ENCODE measurements at regions not wholly inside any gene's neighbourhood (a gene's known extent, or its start where the extent isn't known, plus 50 kb on each side); places are given as distances from the start of the nearest gene placed in this dataset.
"Not testable (repeated sequence)": the region's sequence is repeated elsewhere in the genome, so short reads cannot be mapped to it uniquely, and the experiment has no call there.

DNA sequence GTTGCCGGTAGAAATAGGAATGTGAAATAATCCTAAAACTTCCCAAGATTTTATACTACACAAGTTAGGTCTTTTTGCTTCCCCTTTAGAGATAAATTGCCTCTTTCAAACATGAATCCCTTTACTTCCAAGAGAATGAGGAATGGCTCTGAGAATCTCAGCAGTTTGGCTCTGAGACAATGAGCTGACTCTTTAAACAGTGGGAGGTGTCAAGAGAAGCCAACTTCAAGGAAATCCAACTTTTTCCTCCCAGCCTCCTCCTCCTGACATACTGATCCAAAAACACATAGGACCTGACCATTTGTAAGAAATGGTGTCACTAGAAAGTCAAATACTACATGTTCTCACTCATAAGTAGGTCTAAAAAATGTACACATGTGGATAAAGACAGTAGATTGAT lies 154.2 kb downstream of the ALDH8A1 start:
- DNase-seq = no peak
- WGBS, 2 experiments (ENCODE audit: low coverage in 1 of 2, low lambda C conversion rate in 2 of 2, missing lambda C conversion rate in 2 of 2) = 18 to 29% methylated on average over 1 of the region's 1 CpG

DNA sequence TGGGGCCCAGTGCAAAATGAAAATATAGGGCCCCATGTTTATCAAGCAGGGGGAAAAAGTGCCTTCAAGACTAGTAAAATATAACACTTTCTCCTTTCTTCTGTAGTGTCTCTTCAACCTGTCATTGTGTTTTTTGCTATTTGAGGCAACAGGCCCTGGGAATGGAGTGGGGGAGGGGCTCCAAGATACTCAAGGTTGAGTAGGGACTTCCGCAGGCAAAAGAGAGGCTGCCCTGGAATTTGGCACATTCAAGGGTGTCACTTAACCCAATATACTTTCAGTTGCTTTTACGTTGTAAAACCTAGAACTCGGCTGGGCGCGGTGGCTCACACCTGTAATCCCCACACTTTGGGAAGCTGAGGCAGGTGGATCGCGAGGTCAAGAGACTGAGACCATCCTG lies 154.9 kb downstream of the ALDH8A1 start:
- Histone ChIP-seq H3K9ac (no peak overlapping the region), H3K79me2 (ENCODE audit: insufficient read depth) (no peaks in the 10 kb centered on the region), H3K4me3 (no peak overlapping the region), H3F3A (ENCODE audit: insufficient read depth) (no peaks in the 10 kb centered on the region), H3K9me2 (ENCODE audit: insufficient read depth) (no peaks in the 10 kb centered on the region), H2AFZ (no peak overlapping the region), H3K9me3 (ENCODE audit: low read depth) (no peaks in the 10 kb centered on the region), H4K20me1 (ENCODE audit: insufficient read depth) (no peaks in the 10 kb centered on the region), H3K4me2 (ENCODE audit: unreplicated experiment) (no peak overlapping the region), H3K36me3 (ENCODE audit: low read depth) (no peaks in the 10 kb centered on the region), H3K4me1 (ENCODE audit: insufficient read depth) (no peaks in the 10 kb centered on the region), H3K27me3 (replicated peaks; ENCODE audit: insufficient read depth) (no peaks in the 10 kb centered on the region), H3K27ac (no peak overlapping the region)
- DNase-seq = no peak
- 92 to 97% methylated on average over 7 of the region's 7 CpGs for WGBS, 2 experiments (ENCODE audit: low coverage in 1 of 2, low lambda C conversion rate in 2 of 2, missing lambda C conversion rate in 2 of 2)
- in situ Hi-C loops (cut with MboI) = no loop called here
- TF ChIP-seq EZH2phosphoT487 (IDR thresholded peaks at IDR 0.05; ENCODE audit: insufficient read depth, low read depth) = no peak
- no peak for TF ChIP-seq EZH2 (IDR thresholded peaks at IDR 0.05; ENCODE audit: insufficient read depth, poor library complexity, severe bottlenecking)

More for the DNA sequence above, 154.2 kb downstream of the ALDH8A1 start:
- TF ChIP-seq EZH2 (IDR thresholded peaks at IDR 0.05; ENCODE audit: insufficient read depth, poor library complexity, severe bottlenecking) (no peak), EZH2phosphoT487 (IDR thresholded peaks at IDR 0.05; ENCODE audit: insufficient read depth, low read depth) (no peak)
- H3K9me3 ChIP-seq (ENCODE audit: low read depth) = no peaks in the 10 kb centered on the region
- no peak overlapping the region for H3K4me3 ChIP-seq
- no peak overlapping the region for H2AFZ ChIP-seq
- no peaks in the 10 kb centered on the region for H3K27me3 ChIP-seq (replicated peaks; ENCODE audit: insufficient read depth)
- H3K4me2 ChIP-seq (ENCODE audit: unreplicated experiment) = no peak overlapping the region
- H3K79me2 ChIP-seq (ENCODE audit: insufficient read depth) = no peaks in the 10 kb centered on the region
- no peaks in the 10 kb centered on the region for H3F3A ChIP-seq (ENCODE audit: insufficient read depth)
- H3K4me1 ChIP-seq (ENCODE audit: insufficient read depth) = no peaks in the 10 kb centered on the region
- H3K9me2 ChIP-seq (ENCODE audit: insufficient read depth) = no peaks in the 10 kb centered on the region
- H4K20me1 ChIP-seq (ENCODE audit: insufficient read depth) = no peaks in the 10 kb centered on the region
- H3K27ac ChIP-seq = no peak overlapping the region
- H3K36me3 ChIP-seq (ENCODE audit: low read depth) = no peaks in the 10 kb centered on the region
- H3K9ac ChIP-seq = no peak overlapping the region
- in situ Hi-C loops (cut with MboI) = no loop called here

DNA sequence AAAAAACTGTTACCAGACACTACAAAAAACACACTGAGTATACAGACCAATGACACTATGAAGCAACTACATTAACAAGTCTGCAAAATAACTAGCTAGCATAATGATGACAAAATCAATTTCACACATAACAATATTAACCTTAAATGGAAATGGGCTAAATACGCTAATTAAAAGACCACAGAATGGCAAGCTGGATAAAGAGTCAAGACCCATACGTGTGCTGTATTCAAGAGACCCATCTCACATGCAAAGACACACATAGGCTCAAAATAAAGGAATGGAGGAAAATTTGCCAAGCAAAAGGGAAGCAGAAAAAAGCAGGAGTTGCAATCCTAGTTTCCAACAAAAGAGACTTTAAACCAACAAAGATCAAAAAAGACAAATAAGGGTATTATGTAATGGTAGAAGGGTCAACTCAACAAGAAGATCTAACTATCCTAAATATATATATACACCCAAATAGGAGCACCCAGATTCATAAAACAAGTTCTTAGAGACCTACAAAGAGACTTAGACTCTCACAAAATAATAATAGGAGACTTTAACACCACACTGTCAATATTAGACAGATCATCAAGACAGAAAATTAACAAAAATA lies 158.6 kb downstream of the ALDH8A1 start:
- H3K9me2 ChIP-seq (ENCODE audit: insufficient read depth); H3K79me2 ChIP-seq (ENCODE audit: insufficient read depth); H2AFZ ChIP-seq; H4K20me1 ChIP-seq (ENCODE audit: insufficient read depth); H3K27me3 ChIP-seq (replicated peaks; ENCODE audit: insufficient read depth); H3K4me2 ChIP-seq (ENCODE audit: unreplicated experiment); H3K4me3 ChIP-seq; H3K4me1 ChIP-seq (ENCODE audit: insufficient read depth); H3F3A ChIP-seq (ENCODE audit: insufficient read depth); DNase-seq; H3K27ac ChIP-seq; H3K9ac ChIP-seq; H3K36me3 ChIP-seq (ENCODE audit: low read depth); in situ Hi-C loops (cut with MboI); H3K9me3 ChIP-seq (ENCODE audit: low read depth): not testable (repeated sequence)
- WGBS, 2 experiments (ENCODE audit: low coverage in 1 of 2, low lambda C conversion rate in 2 of 2, missing lambda C conversion rate in 2 of 2) = 75 to 78% methylated on average over 2 of the region's 2 CpGs

DNA sequence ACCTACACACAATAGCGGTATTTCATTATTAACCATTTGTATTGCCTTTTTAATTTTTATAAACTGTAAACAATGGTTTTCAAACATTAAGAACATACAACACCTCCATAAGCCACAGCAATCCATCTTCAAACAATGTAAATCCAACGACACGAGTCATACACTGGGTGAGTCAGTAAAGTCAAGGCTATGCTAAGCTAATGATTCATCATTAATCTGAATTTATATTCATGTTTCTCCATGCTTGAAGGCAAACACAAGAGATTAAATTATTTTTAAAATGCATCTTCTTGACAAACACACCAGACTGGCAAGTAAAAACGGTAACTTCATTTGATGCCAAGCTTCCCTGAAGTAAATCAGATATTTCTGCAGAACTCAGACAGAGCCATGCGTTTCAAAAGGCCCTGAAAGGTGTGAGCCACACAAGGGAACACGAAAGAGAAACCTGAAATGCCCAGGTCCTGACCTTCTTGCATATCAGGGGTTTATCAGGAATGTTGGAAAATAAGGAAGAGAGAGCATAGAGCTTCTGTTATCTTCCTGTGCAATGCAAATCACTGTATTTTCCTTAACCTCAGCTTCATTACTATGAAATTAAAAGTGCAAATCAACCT lies 162.5 kb downstream of the ALDH8A1 start:
- peak; percentile 84 for DNase-seq
- no peak overlapping the region for H3K9ac ChIP-seq
- H2AFZ ChIP-seq = no peak overlapping the region
- H3F3A ChIP-seq (ENCODE audit: insufficient read depth) = no peaks in the 10 kb centered on the region
- no peak for TF ChIP-seq EZH2phosphoT487 (IDR thresholded peaks at IDR 0.05; ENCODE audit: insufficient read depth, low read depth)
- no peak for TF ChIP-seq EZH2 (IDR thresholded peaks at IDR 0.05; ENCODE audit: insufficient read depth, poor library complexity, severe bottlenecking)
- H3K4me2 ChIP-seq (ENCODE audit: unreplicated experiment) = peak overlapping the region; percentile 29
- WGBS, 2 experiments (ENCODE audit: low coverage in 1 of 2, low lambda C conversion rate in 2 of 2, missing lambda C conversion rate in 2 of 2) = 49 to 53% methylated on average over 6 of the region's 6 CpGs
- H4K20me1 ChIP-seq (ENCODE audit: insufficient read depth) = no peaks in the 10 kb centered on the region
- no peak overlapping the region for H3K4me3 ChIP-seq
- H3K4me1 ChIP-seq (ENCODE audit: insufficient read depth) = peaks cover 10% of the 10 kb centered on the region; the same call in 1 of the 2 replicates
- no peaks in the 10 kb centered on the region for H3K9me3 ChIP-seq (ENCODE audit: low read depth)
- in situ Hi-C loops (cut with MboI) = no loop called here
- H3K27me3 ChIP-seq (replicated peaks; ENCODE audit: insufficient read depth) = no peaks in the 10 kb centered on the region
- H3K9me2 ChIP-seq (ENCODE audit: insufficient read depth) = no peaks in the 10 kb centered on the region
- no peak overlapping the region for H3K27ac ChIP-seq
- no peaks in the 10 kb centered on the region for H3K36me3 ChIP-seq (ENCODE audit: low read depth)
- H3K79me2 ChIP-seq (ENCODE audit: insufficient read depth) = no peaks in the 10 kb centered on the region
